H9 (cell line): ENCODE measurements at regions not wholly inside any gene's neighbourhood (a gene's known extent, or its start where the extent isn't known, plus 50 kb on each side); places are given as distances from the start of the nearest gene placed in this dataset.

ENCODE experiments used
- DNase-seq: peaks from one replicate; pipeline ENCODE4 v3.0.0-alpha.2; 2017
- H2AFZ ChIP-seq: one replicate; pipeline ENCODE4 v1.6.1; 2013; ENCODE audit warnings: mild to moderate bottlenecking, low read length, control low read depth, moderate library complexity
- H2AK5ac ChIP-seq: 2 replicates; pipeline ENCODE4 v1.6.1; 2013; ENCODE audit warnings: low read length, control low read depth, mixed read lengths; ENCODE audit not compliant: insufficient read length
- H2BK120ac ChIP-seq: one replicate; pipeline ENCODE4 v1.6.1; 2013; ENCODE audit warnings: low read depth, mild to moderate bottlenecking, low read length, control low read depth, inconsistent platforms; ENCODE audit not compliant: poor library complexity, severe bottlenecking
- H2BK12ac ChIP-seq: 2 replicates; pipeline ENCODE4 v1.6.1; 2013; ENCODE audit warnings: low read length, control low read depth, mixed read lengths, low read depth; ENCODE audit not compliant: insufficient read length
- H2BK15ac ChIP-seq: 2 replicates; pipeline ENCODE4 v1.6.1; 2013; ENCODE audit warnings: low read depth, low read length, control low read depth
- H2BK20ac ChIP-seq: one replicate; pipeline ENCODE4 v1.6.1; 2013; ENCODE audit warnings: low read depth, mild to moderate bottlenecking, low read length, control low read depth, inconsistent platforms; ENCODE audit not compliant: poor library complexity, severe bottlenecking
- H2BK5ac ChIP-seq: 2 replicates; pipeline ENCODE4 v1.6.1; 2013; ENCODE audit warnings: low read length, control low read depth, mixed read lengths; ENCODE audit not compliant: insufficient read length
- H3K14ac ChIP-seq: 2 replicates; pipeline ENCODE4 v1.6.1; 2013; ENCODE audit warnings: low read length, control low read depth; ENCODE audit not compliant: insufficient read depth
- H3K18ac ChIP-seq: 2 replicates; pipeline ENCODE4 v1.6.1; 2013; ENCODE audit warnings: low read depth, mild to moderate bottlenecking, mixed read lengths, low read length, control low read depth; ENCODE audit not compliant: insufficient read length
- H3K23ac ChIP-seq: 2 replicates; pipeline ENCODE4 v1.6.1; 2013; ENCODE audit warnings: low read length, control low read depth, mixed read lengths, low read depth; ENCODE audit not compliant: insufficient read length
- H3K23me2 ChIP-seq: 2 replicates; pipeline ENCODE4 v1.6.1; 2013; ENCODE audit warnings: low read depth, mild to moderate bottlenecking, mixed read lengths, low read length, control low read depth; ENCODE audit not compliant: insufficient read length, poor library complexity, severe bottlenecking
- H3K27ac ChIP-seq: 2 replicates; pipeline ENCODE4 v1.5.1; 2013; ENCODE audit warnings: low read length, control low read depth, mixed read lengths, low read depth; ENCODE audit not compliant: insufficient read length
- H3K27me3 ChIP-seq: 2 replicates; pipeline ENCODE4 v1.6.1; 2013; ENCODE audit warnings: low read length, control low read depth, inconsistent platforms; ENCODE audit not compliant: insufficient read depth
- H3K4ac ChIP-seq: 2 replicates; pipeline ENCODE4 v1.6.1; 2013; ENCODE audit warnings: low read depth, mild to moderate bottlenecking, control low read depth, inconsistent platforms, low read length, moderate library complexity
- H3K4me1 ChIP-seq: 2 replicates; pipeline ENCODE4 v1.6.1; 2013; ENCODE audit warnings: low read length, control low read depth, inconsistent platforms; ENCODE audit not compliant: insufficient read depth
- H3K4me2 ChIP-seq: 2 replicates; pipeline ENCODE4 v1.6.1; 2013; ENCODE audit warnings: low read length, control low read depth, mixed read lengths; ENCODE audit not compliant: insufficient read length, insufficient read depth
- H3K56ac ChIP-seq: 2 replicates; pipeline ENCODE4 v1.6.1; 2013; ENCODE audit warnings: low read depth, mild to moderate bottlenecking, mixed read lengths, low read length, control low read depth; ENCODE audit not compliant: insufficient read length
- H3K79me1 ChIP-seq: 2 replicates; pipeline ENCODE4 v1.6.1; 2013; ENCODE audit warnings: low read depth, mild to moderate bottlenecking, moderate library complexity, low read length, control low read depth, inconsistent platforms; ENCODE audit not compliant: insufficient read depth, poor library complexity, severe bottlenecking
- H3K79me2 ChIP-seq: 2 replicates; pipeline ENCODE4 v1.6.1; 2013; ENCODE audit warnings: low read length, control low read depth, inconsistent platforms; ENCODE audit not compliant: insufficient read depth
- H3K9ac ChIP-seq: 2 replicates; pipeline ENCODE4 v1.6.1; 2013; ENCODE audit warnings: low read length, control low read depth, mixed read lengths; ENCODE audit not compliant: insufficient read length; ENCODE audit errors: extremely low read depth
- H3K9me3 ChIP-seq: one replicate; pipeline ENCODE4 v1.6.1; 2013; ENCODE audit warnings: low read depth, low read length, inconsistent platforms; ENCODE audit not compliant: control insufficient read depth
- H3T11ph ChIP-seq: one replicate; pipeline ENCODE4 v1.6.1; 2013; ENCODE audit warnings: mild to moderate bottlenecking, low read length, control low read depth, inconsistent platforms
- H4K20me1 ChIP-seq: one replicate; pipeline ENCODE4 v1.6.1; 2013; ENCODE audit not compliant: control insufficient read depth, insufficient read length, insufficient read depth
- H4K5ac ChIP-seq: 2 replicates; pipeline ENCODE4 v1.6.1; 2013; ENCODE audit warnings: low read depth, mild to moderate bottlenecking, mixed read lengths, low read length, control low read depth; ENCODE audit not compliant: insufficient read length
- H4K8ac ChIP-seq: replicated peaks from 2 replicates; pipeline ENCODE4 v1.6.1; 2013; ENCODE audit warnings: low read length, control low read depth, mixed read lengths, low read depth; ENCODE audit not compliant: insufficient read length
- H4K91ac ChIP-seq: 2 replicates; pipeline ENCODE4 v1.6.1; 2013; ENCODE audit warnings: low read depth, mild to moderate bottlenecking, moderate library complexity, mixed read lengths, low read length, control low read depth; ENCODE audit not compliant: insufficient read length
- H3K27ac Mint-ChIP-seq, 3 experiments: 2 replicates in 2 of 3; 3 replicates in 1 of 3; pipeline ENCODE4 v1.8.0; 2020 to 2021; ENCODE audit warnings: mixed read lengths in 3 of 3, mild to moderate bottlenecking in 1 of 3, moderate library complexity in 1 of 3
- H3K27me3 Mint-ChIP-seq: 2 replicates; pipeline ENCODE4 v1.8.0; 2021; ENCODE audit warnings: low read depth, mild to moderate bottlenecking, moderate library complexity, mixed read lengths
- H3K36me3 Mint-ChIP-seq, 3 experiments: 2 replicates in 2 of 3; 3 replicates in 1 of 3; pipeline ENCODE4 v1.8.0; 2020 to 2021; ENCODE audit warnings: low read depth in 3 of 3, mixed read lengths in 3 of 3; ENCODE audit not compliant: insufficient read depth in 1 of 3
- H3K4me1 Mint-ChIP-seq, 2 experiments: 2 replicates each; pipeline ENCODE4 v1.8.0; 2020; ENCODE audit warnings: mixed read lengths in 2 of 2
- H3K4me3 Mint-ChIP-seq, 2 experiments: 2 replicates in 1 of 2; 3 replicates in 1 of 2; pipeline ENCODE4 v1.8.0; 2020 to 2021; ENCODE audit warnings: mild to moderate bottlenecking in 2 of 2, mixed read lengths in 2 of 2, moderate library complexity in 1 of 2
- H3K9me3 Mint-ChIP-seq, 2 experiments: 2 replicates in 1 of 2; 3 replicates in 1 of 2; pipeline ENCODE4 v1.8.0; 2020; ENCODE audit warnings: mild to moderate bottlenecking in 2 of 2, mixed read lengths in 2 of 2, moderate library complexity in 1 of 2
- WGBS: extraction: QIAGEN DNeasy Blood & Tissue Kit; methylation state at CpG from one replicate; pipeline ENCODE4 v1.1.7; 2013; ENCODE audit warnings: missing lambda C conversion rate, low lambda C conversion rate, mixed read lengths; ENCODE audit not compliant: insufficient read length; ENCODE audit errors: extremely low coverage; 5-methylcytosine and 5-hydroxymethylcytosine counted together
- TF ChIP-seq, protein P1 (sequence below): fragments of 200-600 bp; sonication (generic); conservative IDR thresholded peaks from 3 replicates; pipeline ENCODE4 v1.8.0; 2021; ENCODE audit warnings: antibody characterized with exemption, mild to moderate bottlenecking

- H3K56ac ChIP-seq = no peak overlapping the region
- Mint-ChIP-seq H3K36me3 (no peaks in the 10 kb centered on the region), H3K27ac (no peak overlapping the region), H3K9me3 (no peaks in the 10 kb centered on the region), H3K4me3 (no peak overlapping the region), H3K4me1 (no peaks in the 10 kb centered on the region), H3K27me3 (no peaks in the 10 kb centered on the region; the same call in 1 of the 2 replicates)
- H3K4me2 ChIP-seq = no peak overlapping the region
- H3K27ac ChIP-seq = no peak overlapping the region
- H3K79me2 ChIP-seq = no peaks in the 10 kb centered on the region
- no peaks in the 10 kb centered on the region for H3K27me3 ChIP-seq
- H3K79me1 ChIP-seq = no peaks in the 10 kb centered on the region
- H3K23ac ChIP-seq = no peak overlapping the region
- WGBS = no CpG with 5 or more reads among the region's 1 CpG
- H2BK12ac ChIP-seq = no peak overlapping the region
- no peak overlapping the region for H2BK20ac ChIP-seq
- no peak overlapping the region for H3K18ac ChIP-seq
- no peaks in the 10 kb centered on the region for H3K23me2 ChIP-seq
- H2BK120ac ChIP-seq = no peak overlapping the region
- no peak overlapping the region for H3T11ph ChIP-seq
- no peaks in the 10 kb centered on the region for H3K9me3 ChIP-seq
- H2BK5ac ChIP-seq = no peak overlapping the region
- TF ChIP-seq, protein P1, sequence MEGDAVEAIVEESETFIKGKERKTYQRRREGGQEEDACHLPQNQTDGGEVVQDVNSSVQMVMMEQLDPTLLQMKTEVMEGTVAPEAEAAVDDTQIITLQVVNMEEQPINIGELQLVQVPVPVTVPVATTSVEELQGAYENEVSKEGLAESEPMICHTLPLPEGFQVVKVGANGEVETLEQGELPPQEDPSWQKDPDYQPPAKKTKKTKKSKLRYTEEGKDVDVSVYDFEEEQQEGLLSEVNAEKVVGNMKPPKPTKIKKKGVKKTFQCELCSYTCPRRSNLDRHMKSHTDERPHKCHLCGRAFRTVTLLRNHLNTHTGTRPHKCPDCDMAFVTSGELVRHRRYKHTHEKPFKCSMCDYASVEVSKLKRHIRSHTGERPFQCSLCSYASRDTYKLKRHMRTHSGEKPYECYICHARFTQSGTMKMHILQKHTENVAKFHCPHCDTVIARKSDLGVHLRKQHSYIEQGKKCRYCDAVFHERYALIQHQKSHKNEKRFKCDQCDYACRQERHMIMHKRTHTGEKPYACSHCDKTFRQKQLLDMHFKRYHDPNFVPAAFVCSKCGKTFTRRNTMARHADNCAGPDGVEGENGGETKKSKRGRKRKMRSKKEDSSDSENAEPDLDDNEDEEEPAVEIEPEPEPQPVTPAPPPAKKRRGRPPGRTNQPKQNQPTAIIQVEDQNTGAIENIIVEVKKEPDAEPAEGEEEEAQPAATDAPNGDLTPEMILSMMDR = no peak
- no peak overlapping the region for H2AFZ ChIP-seq
- H2BK15ac ChIP-seq = no peak overlapping the region
- H3K4me1 ChIP-seq = no peaks in the 10 kb centered on the region
- no peak overlapping the region for H2AK5ac ChIP-seq
- H4K5ac ChIP-seq = no peak overlapping the region
- no peak overlapping the region for H3K14ac ChIP-seq
- no peak overlapping the region for H3K4ac ChIP-seq
- no peak overlapping the region for H4K8ac ChIP-seq
- DNase-seq = no peak
- no peak overlapping the region for H3K9ac ChIP-seq
- no peak overlapping the region for H4K91ac ChIP-seq
- no peaks in the 10 kb centered on the region for H4K20me1 ChIP-seq
These were observed 650.3 kb upstream of the FAM241A start for GRCh38 chr4:111494971-111495370.
